ENCODE measurements at regions not wholly inside any gene's neighbourhood (a gene's known extent, or its start where the extent isn't known, plus 50 kb on each side); places are given as distances from the start of the nearest gene placed in this dataset.

DNA sequence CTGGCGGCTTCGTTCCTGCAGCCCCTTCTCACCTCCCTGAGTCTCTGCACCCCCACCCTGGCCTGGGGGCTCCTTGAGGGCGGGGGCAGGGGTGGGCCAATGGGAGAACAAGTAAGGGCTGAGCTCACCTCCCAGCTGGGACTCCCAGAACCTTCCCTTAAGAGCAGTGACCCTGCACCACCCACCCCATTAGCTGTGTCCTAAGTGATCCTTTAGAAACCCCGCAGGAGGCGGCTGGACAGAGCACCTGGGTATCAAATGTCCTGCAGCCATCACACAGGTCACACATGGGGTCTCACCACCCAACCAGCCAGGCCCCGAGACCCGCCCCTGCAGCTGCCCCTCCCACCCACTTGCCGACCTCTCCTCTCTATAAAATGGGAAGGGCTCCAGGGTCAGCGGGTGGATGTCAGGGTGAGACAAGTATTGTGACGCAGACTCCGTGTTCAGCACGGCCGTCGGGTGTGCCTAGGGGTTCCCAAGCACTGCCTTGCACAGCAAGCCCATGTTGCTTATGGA, 151.2 kb upstream of the C14orf180 start:
- Histone ChIP-seq H3K9me3 (ENCODE audit: control insufficient read depth, low read length) (no peaks in the 10 kb centered on the region), H3K4me3 (ENCODE audit: low read length in 2 of 2) (no peak overlapping the region), H3K27me3 (ENCODE audit: control insufficient read depth in 1 of 2, insufficient read depth in 2 of 2, low read length in 1 of 2) (no peaks in the 10 kb centered on the region), H3K27ac (ENCODE audit: low read depth in 1 of 2, low read length in 2 of 2) (no peak overlapping the region), H3K36me3 (ENCODE audit: control insufficient read depth in 1 of 2, insufficient read depth in 2 of 2, low read length in 1 of 2) (no peaks in the 10 kb centered on the region), H3K4me1 (ENCODE audit: control insufficient read depth in 1 of 2, insufficient read depth in 2 of 2, low read length in 2 of 2) (no peaks in the 10 kb centered on the region)
- intact Hi-C loops (cut with DNase I): no loop called here
- DNase-seq (peak in 1 of 2 donors; percentile 38), ATAC-seq (ENCODE audit: low FRiP score) (no peak)
- WGBS, 2 donors: 59 to 63% methylated on average over 14 of the region's 14 CpGs

DNA sequence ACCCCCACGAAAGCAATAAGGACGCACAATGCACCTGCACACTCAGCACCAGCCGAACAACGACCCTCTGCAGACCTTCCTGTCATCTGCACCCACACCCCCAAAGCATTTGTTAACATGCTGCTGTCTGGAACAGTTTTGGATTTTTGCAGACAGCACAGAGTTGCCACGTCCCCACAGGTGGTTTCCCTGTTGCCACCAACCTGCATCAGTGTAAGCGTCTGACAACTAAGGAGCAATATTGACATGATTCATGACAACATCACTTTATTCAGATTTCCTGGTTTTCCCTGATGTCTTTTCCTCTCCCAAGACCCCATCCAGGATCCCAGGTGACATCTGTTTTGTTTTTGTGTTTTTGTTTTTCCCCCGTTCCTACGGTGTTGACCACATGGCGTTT, 150.7 kb upstream of the C14orf180 start:
- ATAC-seq (ENCODE audit: low FRiP score) (no peak), DNase-seq (no peak)
- no peaks in the 10 kb centered on the region for H3K9me3 ChIP-seq (ENCODE audit: control insufficient read depth, low read length)
- no peaks in the 10 kb centered on the region for H3K27me3 ChIP-seq (ENCODE audit: control insufficient read depth in 1 of 2, insufficient read depth in 2 of 2, low read length in 1 of 2)
- WGBS, 2 donors: 49 to 51% methylated on average over 9 of the region's 9 CpGs
- H3K27ac ChIP-seq (ENCODE audit: low read depth in 1 of 2, low read length in 2 of 2): no peak overlapping the region
- H3K4me3 ChIP-seq (ENCODE audit: low read length in 2 of 2): no peak overlapping the region
- no peaks in the 10 kb centered on the region for H3K4me1 ChIP-seq (ENCODE audit: control insufficient read depth in 1 of 2, insufficient read depth in 2 of 2, low read length in 2 of 2)
- no peaks in the 10 kb centered on the region for H3K36me3 ChIP-seq (ENCODE audit: control insufficient read depth in 1 of 2, insufficient read depth in 2 of 2, low read length in 1 of 2)
- intact Hi-C loops (cut with DNase I): no loop called here

DNA sequence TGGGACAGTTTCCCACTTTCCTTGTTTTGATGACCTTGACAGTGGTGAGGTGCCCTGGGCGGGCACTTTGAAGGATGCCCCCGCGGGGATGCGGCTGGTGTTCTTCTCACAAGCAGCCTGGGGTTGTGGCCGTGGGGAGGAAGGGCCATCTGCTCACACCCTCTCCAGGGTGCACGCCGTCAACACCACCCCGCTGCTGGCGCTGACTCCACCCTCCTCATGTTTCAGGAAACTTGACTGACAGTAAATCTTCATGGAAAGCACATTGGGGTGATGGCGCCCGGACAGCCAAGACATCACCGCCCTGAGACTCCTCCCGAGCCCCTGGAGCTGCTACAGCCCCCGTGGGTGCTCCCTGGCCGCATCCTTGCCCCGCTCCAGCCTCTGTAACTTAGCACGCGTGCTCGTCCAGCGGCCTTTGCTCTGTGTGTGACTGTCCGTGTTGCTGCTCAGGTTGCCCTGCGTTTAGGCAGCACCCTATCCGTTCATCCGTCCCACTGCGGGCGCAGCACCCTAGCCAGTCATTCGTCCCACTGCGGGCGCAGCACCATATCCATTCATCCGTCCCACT, 150.2 kb upstream of the C14orf180 start:
- DNase-seq: peak in 1 of 2 donors; percentile 66

DNA sequence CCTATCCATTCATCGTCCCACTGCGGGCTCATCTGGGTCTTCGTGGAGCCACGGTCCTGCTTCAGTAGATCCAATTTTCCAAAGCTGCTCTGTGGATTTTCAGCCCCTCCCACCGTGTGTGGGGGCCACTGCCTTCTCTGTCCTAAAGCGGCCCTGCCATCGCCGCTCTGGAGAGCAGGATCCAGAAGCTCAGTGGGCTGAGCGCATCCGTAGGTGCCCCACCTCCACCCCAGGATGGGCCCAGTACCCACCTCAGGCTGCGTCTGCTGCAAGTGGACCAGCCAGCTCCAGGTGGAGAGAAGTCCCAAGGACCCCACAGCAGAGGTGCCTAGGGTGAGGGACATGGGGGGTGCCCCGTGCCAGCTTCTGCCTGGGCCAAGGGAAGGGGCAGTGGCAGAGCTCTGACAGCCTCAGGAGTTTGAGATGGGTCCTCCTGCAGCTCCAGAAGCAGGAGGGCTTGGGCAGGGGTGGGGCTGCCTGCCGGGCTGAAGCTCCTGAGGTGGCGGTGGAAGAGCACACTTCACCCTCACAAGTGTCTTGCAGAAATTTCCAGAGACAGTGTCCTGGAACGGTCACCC, 148.1 kb upstream of the C14orf180 start:
- no peak overlapping the region for H3K27ac ChIP-seq (ENCODE audit: low read depth in 1 of 2, low read length in 2 of 2)
- DNase-seq (peak; percentile 33 to 63), ATAC-seq (ENCODE audit: low FRiP score) (no peak)
- H3K4me3 ChIP-seq (ENCODE audit: low read length in 2 of 2): no peak overlapping the region
- intact Hi-C loops (cut with DNase I): no loop called here
- WGBS, 2 donors: 88 to 89% methylated on average over 15 of the region's 15 CpGs
- no peaks in the 10 kb centered on the region for H3K36me3 ChIP-seq (ENCODE audit: control insufficient read depth in 1 of 2, insufficient read depth in 2 of 2, low read length in 1 of 2)
- no peaks in the 10 kb centered on the region for H3K27me3 ChIP-seq (ENCODE audit: control insufficient read depth in 1 of 2, insufficient read depth in 2 of 2, low read length in 1 of 2)
- H3K4me1 ChIP-seq (ENCODE audit: control insufficient read depth in 1 of 2, insufficient read depth in 2 of 2, low read length in 2 of 2): no peaks in the 10 kb centered on the region
- no peaks in the 10 kb centered on the region for H3K9me3 ChIP-seq (ENCODE audit: control insufficient read depth, low read length)

More for the DNA sequence above, 150.2 kb upstream of the C14orf180 start:
- Histone ChIP-seq H3K27me3 (ENCODE audit: control insufficient read depth in 1 of 2, insufficient read depth in 2 of 2, low read length in 1 of 2) (no peaks in the 10 kb centered on the region), H3K36me3 (ENCODE audit: control insufficient read depth in 1 of 2, insufficient read depth in 2 of 2, low read length in 1 of 2) (no peaks in the 10 kb centered on the region), H3K4me3 (ENCODE audit: low read length in 2 of 2) (no peak overlapping the region), H3K9me3 (ENCODE audit: control insufficient read depth, low read length) (no peaks in the 10 kb centered on the region), H3K27ac (ENCODE audit: low read depth in 1 of 2, low read length in 2 of 2) (no peak overlapping the region), H3K4me1 (ENCODE audit: control insufficient read depth in 1 of 2, insufficient read depth in 2 of 2, low read length in 2 of 2) (no peaks in the 10 kb centered on the region)
- intact Hi-C loops (cut with DNase I): no loop called here
- WGBS, 2 donors: 66 to 72% methylated on average over 30 of the region's 30 CpGs
- no peak for ATAC-seq (ENCODE audit: low FRiP score)

DNA sequence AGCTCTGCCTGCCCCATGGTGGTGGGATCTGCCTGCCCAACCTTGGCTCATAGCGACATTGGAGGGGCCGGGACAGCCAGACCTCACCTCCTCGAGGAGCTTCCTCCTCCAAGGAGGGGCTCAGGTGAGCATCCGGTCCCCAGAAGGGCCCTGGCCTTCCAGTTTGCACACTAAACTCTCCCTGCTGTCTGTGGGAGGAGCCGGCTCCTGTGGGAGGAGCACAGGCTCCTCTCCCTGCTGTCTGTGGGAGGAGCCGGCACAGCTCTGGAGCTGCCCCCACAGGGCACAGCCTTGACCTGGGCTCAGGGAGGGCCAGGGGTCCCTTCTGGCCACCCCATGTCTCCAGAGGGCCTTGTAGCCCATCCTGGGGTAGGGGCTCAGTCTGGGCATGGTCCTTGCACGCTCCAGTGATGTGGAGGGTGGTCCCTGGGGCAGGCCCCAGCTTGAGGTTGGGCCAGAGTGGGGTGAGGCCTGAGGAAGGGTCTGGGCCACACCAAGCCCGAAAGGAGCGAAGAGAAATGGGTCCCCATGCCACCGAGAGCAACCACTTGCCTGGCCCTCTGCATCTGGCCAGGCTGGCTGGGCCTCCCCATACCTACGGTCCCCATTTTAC, 147.5 kb upstream of the C14orf180 start:
- H3K36me3 ChIP-seq (ENCODE audit: control insufficient read depth in 1 of 2, insufficient read depth in 2 of 2, low read length in 1 of 2): no peaks in the 10 kb centered on the region
- no peaks in the 10 kb centered on the region for H3K27me3 ChIP-seq (ENCODE audit: control insufficient read depth in 1 of 2, insufficient read depth in 2 of 2, low read length in 1 of 2)
- DNase-seq: peak; percentile 29 to 40
- H3K4me1 ChIP-seq (ENCODE audit: control insufficient read depth in 1 of 2, insufficient read depth in 2 of 2, low read length in 2 of 2): no peaks in the 10 kb centered on the region
- no peak overlapping the region for H3K27ac ChIP-seq (ENCODE audit: low read depth in 1 of 2, low read length in 2 of 2)
- H3K9me3 ChIP-seq (ENCODE audit: control insufficient read depth, low read length): no peaks in the 10 kb centered on the region
- H3K4me3 ChIP-seq (ENCODE audit: low read length in 2 of 2): no peak overlapping the region
- WGBS, 2 donors: 74 to 78% methylated on average over 11 of the region's 11 CpGs
- intact Hi-C loops (cut with DNase I): no loop called here
- ATAC-seq (ENCODE audit: low FRiP score): no peak

DNA sequence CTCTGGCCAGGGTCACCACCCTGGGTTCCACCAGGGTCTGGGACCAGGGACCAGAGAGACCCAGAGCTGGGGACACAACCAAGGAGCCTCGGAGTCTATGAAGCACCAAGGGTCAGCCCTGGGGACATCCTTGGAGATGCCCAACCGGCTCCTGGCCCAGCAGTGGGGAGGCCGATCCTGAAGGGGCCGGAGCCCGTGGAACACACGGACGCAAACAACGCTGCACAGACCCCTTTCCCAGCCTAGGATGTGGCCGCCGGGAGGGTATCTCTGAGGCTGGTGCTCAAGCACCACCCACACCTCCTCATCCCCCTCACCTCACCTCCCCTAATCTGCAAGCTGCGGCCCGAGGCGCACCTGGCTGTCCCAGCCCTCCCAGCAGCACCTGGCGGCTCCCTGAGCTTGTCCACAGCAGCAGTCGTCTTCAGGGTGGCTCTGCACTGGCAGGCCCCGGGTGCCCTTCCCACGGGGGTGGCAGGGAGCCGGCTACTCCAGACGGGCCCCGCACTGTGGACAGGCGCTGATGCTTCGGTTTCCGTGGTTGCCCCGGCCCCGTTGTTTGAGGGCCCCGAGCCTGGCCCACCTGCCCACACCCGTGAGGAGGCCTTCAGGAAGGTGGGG, 146.8 kb upstream of the C14orf180 start:
- 89% methylated on average over 27 of the region's 27 CpGs for WGBS, 2 donors
- intact Hi-C loops (cut with DNase I): no loop called here
- no peak for ATAC-seq (ENCODE audit: low FRiP score)
- Histone ChIP-seq H3K4me1 (ENCODE audit: control insufficient read depth in 1 of 2, insufficient read depth in 2 of 2, low read length in 2 of 2) (no peaks in the 10 kb centered on the region), H3K4me3 (ENCODE audit: low read length in 2 of 2) (no peak overlapping the region), H3K27me3 (ENCODE audit: control insufficient read depth in 1 of 2, insufficient read depth in 2 of 2, low read length in 1 of 2) (no peaks in the 10 kb centered on the region), H3K9me3 (ENCODE audit: control insufficient read depth, low read length) (no peaks in the 10 kb centered on the region), H3K27ac (ENCODE audit: low read depth in 1 of 2, low read length in 2 of 2) (no peak overlapping the region), H3K36me3 (ENCODE audit: control insufficient read depth in 1 of 2, insufficient read depth in 2 of 2, low read length in 1 of 2) (no peaks in the 10 kb centered on the region)
- peak; percentile 26 to 69 for DNase-seq

DNA sequence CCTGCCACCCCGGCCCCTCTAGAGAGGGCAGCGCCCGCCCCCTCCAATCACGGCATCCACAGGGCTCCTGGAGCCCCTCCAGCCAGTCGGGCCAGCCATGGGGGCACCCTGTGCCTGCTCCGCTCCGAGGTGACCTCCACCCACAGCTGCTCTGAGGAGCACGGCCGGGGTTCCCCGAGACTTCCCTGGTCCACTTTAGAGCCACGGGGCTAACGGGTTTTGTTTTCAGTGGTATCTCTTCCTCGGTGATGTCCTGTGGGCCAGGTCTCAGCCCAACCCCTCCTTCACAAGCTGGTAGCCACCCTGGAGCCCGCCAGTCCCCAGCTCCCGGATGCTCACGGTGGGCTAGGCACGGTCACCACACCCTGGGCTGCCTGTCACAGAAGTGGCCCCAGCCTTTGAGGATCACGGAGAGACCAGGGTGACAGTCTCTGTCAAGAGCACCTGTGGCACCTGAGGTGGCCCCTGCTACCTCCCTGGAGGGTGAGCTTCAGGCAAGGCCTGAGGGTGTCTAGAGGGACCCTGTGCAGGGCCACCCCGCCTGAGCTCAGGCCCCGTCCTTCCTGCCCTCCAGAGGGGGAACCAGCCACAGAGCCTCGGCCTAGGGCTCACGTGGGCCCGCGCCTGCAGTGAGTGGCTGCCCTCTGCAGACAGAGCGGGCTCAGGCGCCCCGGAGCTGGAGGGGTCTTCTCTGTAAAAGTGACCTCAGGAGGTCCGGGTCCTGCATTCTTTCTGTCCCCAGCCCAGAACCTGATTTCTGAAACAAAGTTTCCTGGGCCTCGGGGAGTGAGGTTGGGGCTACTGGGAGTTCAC, 146.0 kb upstream of the C14orf180 start:
- 91 to 92% methylated on average over 29 of the region's 29 CpGs for WGBS, 2 donors
- no peaks in the 10 kb centered on the region for H3K36me3 ChIP-seq (ENCODE audit: control insufficient read depth in 1 of 2, insufficient read depth in 2 of 2, low read length in 1 of 2)
- DNase-seq: peak; percentile 39 to 71
- H3K27ac ChIP-seq (ENCODE audit: low read depth in 1 of 2, low read length in 2 of 2): no peak overlapping the region
- H3K27me3 ChIP-seq (ENCODE audit: control insufficient read depth in 1 of 2, insufficient read depth in 2 of 2, low read length in 1 of 2): no peaks in the 10 kb centered on the region
- H3K4me1 ChIP-seq (ENCODE audit: control insufficient read depth in 1 of 2, insufficient read depth in 2 of 2, low read length in 2 of 2): no peaks in the 10 kb centered on the region
- no peaks in the 10 kb centered on the region for H3K9me3 ChIP-seq (ENCODE audit: control insufficient read depth, low read length)
- ATAC-seq (ENCODE audit: low FRiP score): no peak
- no peak overlapping the region for H3K4me3 ChIP-seq (ENCODE audit: low read length in 2 of 2)
- intact Hi-C loops (cut with DNase I): no loop called here

DNA sequence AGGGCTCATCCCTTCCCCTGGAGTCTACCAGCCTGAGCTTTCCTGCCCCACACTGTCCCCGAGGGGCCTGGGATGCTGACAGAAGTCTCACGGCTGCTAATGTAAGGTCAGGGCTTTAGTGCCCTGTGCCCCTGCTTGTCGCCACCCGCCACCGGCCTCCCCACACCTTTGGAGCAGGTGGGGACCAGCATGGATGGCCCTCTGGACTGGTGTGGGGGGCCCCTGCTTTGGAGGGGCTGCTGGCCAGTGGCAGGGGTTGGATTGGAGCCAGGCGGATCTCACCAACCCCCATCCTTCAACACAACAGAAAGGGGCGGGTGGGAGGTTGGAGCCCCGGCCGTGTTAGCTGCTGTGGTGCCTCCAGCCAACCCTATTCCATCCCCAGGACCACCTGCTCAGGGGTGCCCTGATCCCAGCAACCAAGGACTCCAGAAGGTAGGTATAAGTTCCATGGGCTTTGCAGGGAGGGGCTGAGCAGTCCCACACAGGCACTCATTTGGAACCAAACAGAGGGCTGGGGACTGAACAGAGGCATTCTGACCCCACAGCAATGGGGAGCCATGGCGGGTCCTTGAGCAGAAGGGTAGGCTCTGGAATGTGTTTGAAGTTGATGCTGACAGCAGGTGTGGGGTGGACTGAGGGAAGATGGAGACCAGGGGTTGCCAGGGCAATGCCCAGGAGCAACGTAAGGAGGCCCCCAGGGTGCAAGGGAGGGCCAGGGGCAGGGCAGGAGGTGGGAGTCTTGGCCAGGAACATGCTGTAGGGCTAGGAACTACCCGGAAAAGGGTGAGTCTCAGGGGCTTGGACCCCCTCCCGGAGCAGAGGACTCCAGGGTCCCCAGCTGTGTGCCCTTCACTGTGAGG, 145.1 kb upstream of the C14orf180 start:
- Histone ChIP-seq H3K4me3 (ENCODE audit: low read length in 2 of 2) (no peak overlapping the region), H3K4me1 (ENCODE audit: control insufficient read depth in 1 of 2, insufficient read depth in 2 of 2, low read length in 2 of 2) (no peaks in the 10 kb centered on the region), H3K27me3 (ENCODE audit: control insufficient read depth in 1 of 2, insufficient read depth in 2 of 2, low read length in 1 of 2) (no peaks in the 10 kb centered on the region), H3K9me3 (ENCODE audit: control insufficient read depth, low read length) (no peaks in the 10 kb centered on the region), H3K27ac (ENCODE audit: low read depth in 1 of 2, low read length in 2 of 2) (no peak overlapping the region), H3K36me3 (ENCODE audit: control insufficient read depth in 1 of 2, insufficient read depth in 2 of 2, low read length in 1 of 2) (no peaks in the 10 kb centered on the region)
- 84 to 90% methylated on average over 13 of the region's 13 CpGs for WGBS, 2 donors
- ATAC-seq (ENCODE audit: low FRiP score): no peak
- peak; percentile 33 to 61 for DNase-seq
- intact Hi-C loops (cut with DNase I): no loop called here
